ENCODE measurements at regions not wholly inside any gene's neighbourhood (a gene's known extent, or its start where the extent isn't known, plus 50 kb on each side); places are given as distances from the start of the nearest gene placed in this dataset.

DNA sequence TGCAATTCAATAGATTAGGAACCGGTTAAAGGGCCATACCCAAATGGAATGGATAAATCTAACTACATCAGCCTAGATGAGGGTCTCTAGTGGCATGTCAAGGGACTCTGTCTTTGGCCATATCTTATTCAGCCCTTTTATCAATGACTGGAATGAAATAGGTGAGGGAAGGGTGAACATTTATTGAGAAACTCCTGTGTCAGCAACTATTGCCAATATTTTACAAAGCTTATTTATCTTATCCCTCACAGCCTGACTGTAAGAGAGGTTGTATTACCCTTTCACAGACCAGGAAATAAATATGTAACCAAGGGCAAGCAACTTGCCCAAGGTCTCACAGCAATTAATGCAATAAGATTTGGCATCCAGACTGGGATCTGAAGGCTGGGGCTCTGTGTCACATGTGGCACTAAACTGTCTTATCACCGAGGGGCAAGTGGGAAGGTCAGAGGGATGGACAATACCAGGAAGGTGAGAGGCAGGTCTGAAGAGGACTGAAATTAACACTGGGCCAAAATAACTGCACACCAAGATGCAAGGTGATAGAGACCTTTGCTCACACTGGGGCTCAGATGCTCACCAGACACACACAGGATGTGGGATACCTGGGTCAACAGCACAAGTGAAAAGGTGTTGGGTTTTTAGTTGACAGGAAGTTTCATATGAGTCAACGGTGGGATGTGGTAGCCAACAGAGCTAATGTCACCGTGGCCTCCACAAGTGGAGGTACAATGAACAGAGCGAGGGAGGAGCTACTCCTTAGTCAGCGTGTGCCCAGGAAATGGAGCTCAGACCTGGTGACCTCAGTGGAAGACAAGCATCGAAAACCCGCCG lies 261.3 kb downstream of the RPLP1 start:
- Histone ChIP-seq H3K9me3 (no peaks in the 10 kb centered on the region), H3K36me3 (no peaks in the 10 kb centered on the region), H3K27me3 (no peaks in the 10 kb centered on the region), H3K4me3 (no peak overlapping the region), H3K4me1 (no peaks in the 10 kb centered on the region), H3K27ac (no peak overlapping the region)
- TF ChIP-seq, protein P1, sequence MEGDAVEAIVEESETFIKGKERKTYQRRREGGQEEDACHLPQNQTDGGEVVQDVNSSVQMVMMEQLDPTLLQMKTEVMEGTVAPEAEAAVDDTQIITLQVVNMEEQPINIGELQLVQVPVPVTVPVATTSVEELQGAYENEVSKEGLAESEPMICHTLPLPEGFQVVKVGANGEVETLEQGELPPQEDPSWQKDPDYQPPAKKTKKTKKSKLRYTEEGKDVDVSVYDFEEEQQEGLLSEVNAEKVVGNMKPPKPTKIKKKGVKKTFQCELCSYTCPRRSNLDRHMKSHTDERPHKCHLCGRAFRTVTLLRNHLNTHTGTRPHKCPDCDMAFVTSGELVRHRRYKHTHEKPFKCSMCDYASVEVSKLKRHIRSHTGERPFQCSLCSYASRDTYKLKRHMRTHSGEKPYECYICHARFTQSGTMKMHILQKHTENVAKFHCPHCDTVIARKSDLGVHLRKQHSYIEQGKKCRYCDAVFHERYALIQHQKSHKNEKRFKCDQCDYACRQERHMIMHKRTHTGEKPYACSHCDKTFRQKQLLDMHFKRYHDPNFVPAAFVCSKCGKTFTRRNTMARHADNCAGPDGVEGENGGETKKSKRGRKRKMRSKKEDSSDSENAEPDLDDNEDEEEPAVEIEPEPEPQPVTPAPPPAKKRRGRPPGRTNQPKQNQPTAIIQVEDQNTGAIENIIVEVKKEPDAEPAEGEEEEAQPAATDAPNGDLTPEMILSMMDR (IDR thresholded peaks at IDR 0.05): no peak
- DNase-seq: no peak
- intact Hi-C loops (cut with DNase I; ENCODE audit: low total_unique reads): no loop called here

DNA sequence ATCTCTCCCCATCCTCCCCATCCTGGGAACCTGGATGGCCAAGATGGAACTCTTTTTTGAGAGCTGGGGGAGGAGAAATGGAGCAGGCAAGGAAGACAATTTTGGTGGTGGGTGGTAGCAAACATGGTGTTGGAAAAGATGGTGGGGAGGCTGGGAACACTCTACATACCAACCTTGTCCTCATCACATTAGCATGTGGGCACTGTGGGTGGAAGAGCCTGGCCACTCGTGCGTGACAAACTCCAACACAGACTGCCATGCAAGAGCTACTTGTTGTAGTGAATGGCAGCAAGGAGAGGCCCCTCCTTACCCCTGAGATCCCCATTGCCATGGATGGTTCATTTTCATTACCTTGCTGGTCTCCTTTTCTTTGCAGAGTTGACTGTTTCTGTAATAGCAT lies 262.6 kb downstream of the RPLP1 start:
- DNase-seq: no peak
- H3K4me1 ChIP-seq: no peaks in the 10 kb centered on the region
- H3K27me3 ChIP-seq: no peaks in the 10 kb centered on the region
- no peaks in the 10 kb centered on the region for H3K36me3 ChIP-seq
- H3K4me3 ChIP-seq: no peak overlapping the region
- no peak overlapping the region for H3K27ac ChIP-seq
- no peaks in the 10 kb centered on the region for H3K9me3 ChIP-seq
- TF ChIP-seq, protein P1 (IDR thresholded peaks at IDR 0.05): no peak
- intact Hi-C loops (cut with DNase I; ENCODE audit: low total_unique reads): no loop called here

DNA sequence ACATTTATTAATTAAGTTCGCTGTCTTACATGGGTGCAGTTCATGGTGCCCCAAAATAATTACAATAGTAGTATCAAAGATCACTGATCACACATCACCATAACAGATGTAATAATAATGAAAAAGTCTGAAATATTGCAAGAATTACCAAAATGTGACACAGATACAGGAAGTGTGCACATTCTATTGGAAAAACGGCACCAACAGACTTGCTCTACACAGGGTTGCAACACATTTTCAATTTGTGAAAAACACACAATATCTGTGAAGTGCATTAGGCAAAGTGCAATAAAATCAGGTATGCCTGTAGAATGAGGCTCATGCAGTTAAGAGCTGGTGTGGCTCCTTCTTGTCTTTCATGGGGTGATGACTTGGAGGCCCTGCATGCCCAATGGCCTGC lies 265.8 kb downstream of the RPLP1 start:
- no peak for DNase-seq
- no peak overlapping the region for H3K4me3 ChIP-seq
- no peaks in the 10 kb centered on the region for H3K36me3 ChIP-seq
- no peaks in the 10 kb centered on the region for H3K4me1 ChIP-seq
- no peak overlapping the region for H3K27ac ChIP-seq
- intact Hi-C loops (cut with DNase I; ENCODE audit: low total_unique reads): no loop called here
- TF ChIP-seq, protein P1 (IDR thresholded peaks at IDR 0.05): no peak
- H3K9me3 ChIP-seq: no peaks in the 10 kb centered on the region
- no peaks in the 10 kb centered on the region for H3K27me3 ChIP-seq

DNA sequence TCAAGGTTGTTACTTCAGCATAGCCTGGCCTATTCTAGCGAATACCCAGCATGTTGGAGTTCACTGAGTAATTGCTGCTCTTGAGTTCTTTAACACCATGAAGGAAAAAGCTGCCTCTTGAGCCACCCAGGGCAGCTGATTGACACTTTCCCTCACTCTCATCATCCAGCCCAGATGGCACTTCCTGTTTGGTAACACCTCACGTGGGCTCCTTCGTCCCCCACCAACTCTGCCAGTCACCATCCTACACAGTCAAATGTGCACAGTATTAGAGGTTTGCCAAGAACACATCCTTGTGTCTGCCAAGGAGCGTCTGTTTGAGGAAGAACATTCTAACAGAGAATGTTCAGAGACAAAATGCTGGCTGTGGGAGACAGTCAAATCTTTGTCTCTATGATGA lies 266.3 kb downstream of the RPLP1 start:
- Histone ChIP-seq H3K4me1 (no peaks in the 10 kb centered on the region), H3K27me3 (no peaks in the 10 kb centered on the region), H3K27ac (no peak overlapping the region), H3K9me3 (no peaks in the 10 kb centered on the region), H3K4me3 (no peak overlapping the region), H3K36me3 (no peaks in the 10 kb centered on the region)
- intact Hi-C loops (cut with DNase I; ENCODE audit: low total_unique reads): no loop called here
- DNase-seq: peak; percentile 59 to 69
- TF ChIP-seq, protein P1 (IDR thresholded peaks at IDR 0.05): no peak

DNA sequence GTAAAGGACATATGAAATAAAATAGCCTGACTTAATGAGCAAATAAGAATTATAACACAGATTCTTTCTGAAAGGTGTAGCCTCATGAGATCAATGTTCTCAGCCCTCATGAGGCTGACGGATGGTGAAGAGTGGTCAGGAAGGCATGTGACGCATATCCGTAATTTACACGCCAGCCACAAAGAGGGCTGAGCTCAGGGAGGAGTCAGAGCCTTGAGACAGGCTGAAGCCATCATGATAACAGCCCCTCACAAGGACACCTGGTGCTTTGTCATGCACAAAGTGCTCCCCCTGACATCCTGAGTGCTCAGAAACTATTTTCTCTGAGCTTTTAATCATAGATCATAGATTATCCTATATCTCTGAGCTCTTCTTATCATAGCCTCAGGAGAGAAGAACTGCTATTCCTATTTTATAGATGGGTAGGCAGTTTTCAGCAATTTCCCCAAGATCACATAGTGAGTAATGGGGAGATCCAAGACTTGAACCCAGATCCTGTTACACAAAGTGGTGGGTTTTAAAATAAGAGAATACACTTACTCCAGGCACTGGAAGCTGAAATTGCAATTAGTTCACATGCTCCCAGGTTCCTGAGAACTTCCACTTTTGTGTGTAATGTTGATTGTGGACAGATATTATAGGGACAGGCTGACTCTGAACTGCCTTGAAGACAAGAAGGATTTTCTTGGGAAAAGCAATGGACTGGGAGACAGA lies 267.1 kb downstream of the RPLP1 start:
- no peak overlapping the region for H3K27ac ChIP-seq
- H3K4me1 ChIP-seq: no peaks in the 10 kb centered on the region
- intact Hi-C loops (cut with DNase I; ENCODE audit: low total_unique reads): loop anchor here (10.0 kb wide), 2 partner anchors 645 to 765 kb away; no protein-coding TSS in a partner anchor

More for the DNA sequence above, 267.1 kb downstream of the RPLP1 start:
- no peak overlapping the region for H3K4me3 ChIP-seq
- H3K27me3 ChIP-seq: no peaks in the 10 kb centered on the region
- TF ChIP-seq, protein P1 (IDR thresholded peaks at IDR 0.05): no peak
- DNase-seq: peak in 1 of 2 donors; percentile 48
- no peaks in the 10 kb centered on the region for H3K36me3 ChIP-seq
- H3K9me3 ChIP-seq: no peaks in the 10 kb centered on the region
